ENCODE measurements at regions not wholly inside any gene's neighbourhood (a gene's known extent, or its start where the extent isn't known, plus 50 kb on each side); places are given as distances from the start of the nearest gene placed in this dataset.

GRCh38 chr13:62920159-62920558, 1504.5 kb upstream of the PCDH20 start:
- TF ChIP-seq POLR2A (IDR thresholded peaks at IDR 0.05): no peak
- TF ChIP-seq, protein P1, sequence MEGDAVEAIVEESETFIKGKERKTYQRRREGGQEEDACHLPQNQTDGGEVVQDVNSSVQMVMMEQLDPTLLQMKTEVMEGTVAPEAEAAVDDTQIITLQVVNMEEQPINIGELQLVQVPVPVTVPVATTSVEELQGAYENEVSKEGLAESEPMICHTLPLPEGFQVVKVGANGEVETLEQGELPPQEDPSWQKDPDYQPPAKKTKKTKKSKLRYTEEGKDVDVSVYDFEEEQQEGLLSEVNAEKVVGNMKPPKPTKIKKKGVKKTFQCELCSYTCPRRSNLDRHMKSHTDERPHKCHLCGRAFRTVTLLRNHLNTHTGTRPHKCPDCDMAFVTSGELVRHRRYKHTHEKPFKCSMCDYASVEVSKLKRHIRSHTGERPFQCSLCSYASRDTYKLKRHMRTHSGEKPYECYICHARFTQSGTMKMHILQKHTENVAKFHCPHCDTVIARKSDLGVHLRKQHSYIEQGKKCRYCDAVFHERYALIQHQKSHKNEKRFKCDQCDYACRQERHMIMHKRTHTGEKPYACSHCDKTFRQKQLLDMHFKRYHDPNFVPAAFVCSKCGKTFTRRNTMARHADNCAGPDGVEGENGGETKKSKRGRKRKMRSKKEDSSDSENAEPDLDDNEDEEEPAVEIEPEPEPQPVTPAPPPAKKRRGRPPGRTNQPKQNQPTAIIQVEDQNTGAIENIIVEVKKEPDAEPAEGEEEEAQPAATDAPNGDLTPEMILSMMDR (IDR thresholded peaks at IDR 0.05): no peak
